Femur (tissue), 1 donor: ENCODE measurements at regions not wholly inside any gene's neighbourhood (a gene's known extent, or its start where the extent isn't known, plus 50 kb on each side); places are given as distances from the start of the nearest gene placed in this dataset.
"Not testable (repeated sequence)": the region's sequence is repeated elsewhere in the genome, so short reads cannot be mapped to it uniquely, and the experiment has no call there.

Experiments used
- DNase-seq: peaks from one replicate; pipeline ENCODE4 v3.0.0-alpha.2; 2017

DNA sequence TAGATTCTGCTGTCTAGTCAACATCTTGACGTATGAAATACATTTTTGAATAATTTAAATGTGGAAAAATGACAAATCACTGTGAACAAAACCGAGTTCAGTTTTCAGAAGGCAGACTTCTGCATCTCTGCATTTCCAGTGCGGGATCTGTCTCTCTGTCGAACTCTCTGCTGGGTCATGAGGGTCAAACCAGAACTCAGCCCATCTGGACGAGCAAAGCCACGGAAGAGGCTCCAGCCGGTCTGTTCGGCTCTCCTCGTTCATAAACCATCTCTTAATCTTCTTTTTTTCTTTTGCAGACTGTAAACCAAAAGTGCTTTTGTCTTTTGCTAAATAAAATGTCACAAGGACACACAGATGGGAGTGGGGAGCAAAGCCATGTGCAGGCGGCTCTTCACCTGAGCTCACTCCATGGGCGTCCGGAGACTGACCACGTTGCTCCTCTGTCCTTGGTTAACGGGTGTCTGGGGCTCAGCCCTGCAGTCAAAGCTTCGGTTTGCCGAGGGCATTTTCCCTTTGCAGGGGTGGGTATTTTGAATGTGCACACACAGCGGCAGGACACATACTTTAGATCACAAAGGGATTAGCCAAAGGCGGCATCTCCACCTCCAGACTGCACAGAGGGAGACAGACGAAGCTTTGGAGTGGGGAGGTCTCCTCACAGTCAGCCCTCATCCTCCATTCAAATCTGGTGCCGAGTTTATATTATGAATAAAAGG lies 737.9 kb upstream of the SALL3 start:
- no peak for DNase-seq

DNA sequence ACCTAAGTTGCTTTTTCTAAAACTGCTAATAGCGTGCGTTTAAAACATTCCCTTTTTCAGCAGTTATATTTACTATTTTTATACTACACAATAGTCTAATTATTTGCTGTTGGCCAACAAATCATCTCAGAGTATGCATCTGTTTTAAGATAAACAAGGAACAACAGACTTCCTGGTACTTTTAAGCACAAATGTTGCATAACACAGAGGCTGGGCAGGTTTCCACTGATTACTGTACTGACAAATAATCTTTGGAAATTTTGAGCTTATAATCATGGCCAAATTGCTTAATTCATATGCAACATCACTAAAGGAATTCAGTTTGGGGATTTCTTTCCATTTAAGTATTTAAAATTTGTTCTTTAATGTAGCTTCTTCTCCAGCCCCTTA lies 737.4 kb upstream of the SALL3 start:
- DNase-seq = no peak

GRCh38 chr18:78242806-78243205 lies 736.8 kb upstream of the SALL3 start:
- no peak for DNase-seq

- no peak for DNase-seq
These were observed 734.8 kb upstream of the SALL3 start for GRCh38 chr18:78244779-78245178.

DNA sequence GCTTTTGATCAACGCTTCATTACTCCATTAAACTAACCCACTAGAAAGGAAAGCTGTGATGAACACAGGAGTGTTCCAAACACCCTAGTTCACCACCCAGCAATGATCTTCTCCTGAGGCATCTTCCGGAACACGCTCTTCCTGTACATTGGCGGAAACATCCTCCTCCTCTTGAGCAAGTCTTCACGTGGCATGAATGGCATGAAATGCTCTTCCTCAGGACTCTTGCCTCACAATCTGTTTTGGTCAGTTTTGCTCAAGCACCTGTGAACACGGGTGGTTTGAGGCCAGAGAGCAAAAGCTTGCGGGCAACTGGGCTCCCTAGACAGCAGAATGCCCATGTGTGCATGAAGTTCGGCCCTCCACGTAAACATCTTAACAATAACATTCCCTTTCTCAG lies 734.2 kb upstream of the SALL3 start:
- DNase-seq = no peak

DNA sequence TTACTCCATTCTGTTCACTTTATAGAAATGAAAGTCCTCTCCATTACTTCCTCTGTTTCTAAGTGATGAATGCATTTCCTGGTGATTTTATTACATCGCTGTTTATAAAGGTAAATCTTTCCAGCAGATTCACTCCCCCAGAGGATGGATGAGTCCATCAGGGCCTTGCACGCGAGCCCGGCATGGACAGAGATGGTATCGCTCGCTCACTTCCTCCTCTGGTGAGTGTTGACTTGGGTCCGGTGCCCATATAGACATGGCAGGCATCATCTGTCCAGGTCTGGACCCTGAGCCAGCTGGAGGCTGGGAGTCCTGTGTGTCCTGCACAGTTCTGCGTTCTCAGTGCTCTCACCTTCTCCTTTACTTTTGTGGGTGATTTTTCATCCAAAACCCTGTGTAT lies 733.6 kb upstream of the SALL3 start:
- DNase-seq = no peak

DNA sequence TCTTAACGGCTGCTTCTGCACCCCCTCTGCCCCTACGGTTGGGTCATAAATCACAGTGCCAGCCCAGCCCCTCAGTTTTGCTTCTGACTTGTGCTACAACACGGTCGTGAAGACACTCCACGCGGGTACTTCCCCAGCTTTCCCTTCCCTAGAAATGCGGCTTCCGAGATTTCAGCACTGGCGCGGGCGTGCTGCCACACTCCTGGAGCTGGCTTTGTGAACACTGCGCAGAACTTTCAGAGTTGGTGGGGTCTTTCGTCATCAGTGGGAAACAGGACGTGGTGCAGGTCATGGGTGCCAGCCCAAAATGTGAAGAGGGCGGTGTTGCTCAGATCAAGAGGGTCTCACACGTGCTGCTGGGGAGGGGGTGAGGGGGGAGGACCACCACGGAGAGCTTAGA lies 733.0 kb upstream of the SALL3 start:
- DNase-seq = no peak

GRCh38 chr18:78247615-78248289 lies 731.9 kb upstream of the SALL3 start:
- DNase-seq = no peak

- no peak for DNase-seq
These were observed 724.6 kb upstream of the SALL3 start for GRCh38 chr18:78255013-78255412.

DNA sequence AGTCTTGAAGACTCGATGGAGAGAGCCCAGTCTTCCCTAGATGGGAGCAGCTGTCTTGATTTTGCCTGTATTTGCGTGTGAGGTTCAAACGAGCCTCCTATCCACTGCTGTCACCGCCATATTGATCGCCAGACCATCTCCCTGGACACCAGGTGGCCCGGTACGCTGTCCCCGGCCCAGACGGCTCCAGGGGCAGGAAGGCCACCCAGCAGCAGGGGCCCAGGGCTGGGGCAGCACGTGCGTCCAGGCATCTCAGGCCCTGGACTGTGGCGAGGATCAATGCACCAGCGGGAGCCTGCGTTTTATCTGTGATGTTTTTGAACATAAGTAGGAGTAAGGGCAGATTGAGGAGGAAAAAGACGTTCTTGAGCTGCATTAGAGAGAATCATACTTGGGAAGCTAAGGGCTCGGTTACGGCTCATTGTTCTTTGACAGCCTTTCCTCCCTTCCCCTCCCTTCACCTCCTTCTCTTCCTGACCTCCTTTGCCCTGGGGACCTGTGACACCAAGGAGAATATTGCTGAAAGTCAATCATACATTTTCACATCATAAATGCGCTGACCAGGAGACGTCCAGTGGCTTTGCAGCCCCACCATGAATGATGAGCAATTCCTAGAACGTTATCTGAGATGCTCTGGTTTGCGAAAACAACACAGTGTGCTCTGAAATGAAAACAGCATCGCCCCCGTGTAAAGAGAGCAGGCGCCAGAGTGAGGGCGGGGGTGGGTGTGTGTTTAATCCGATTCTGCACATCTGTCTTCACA lies 711.2 kb upstream of the SALL3 start:
- DNase-seq = no peak

DNA sequence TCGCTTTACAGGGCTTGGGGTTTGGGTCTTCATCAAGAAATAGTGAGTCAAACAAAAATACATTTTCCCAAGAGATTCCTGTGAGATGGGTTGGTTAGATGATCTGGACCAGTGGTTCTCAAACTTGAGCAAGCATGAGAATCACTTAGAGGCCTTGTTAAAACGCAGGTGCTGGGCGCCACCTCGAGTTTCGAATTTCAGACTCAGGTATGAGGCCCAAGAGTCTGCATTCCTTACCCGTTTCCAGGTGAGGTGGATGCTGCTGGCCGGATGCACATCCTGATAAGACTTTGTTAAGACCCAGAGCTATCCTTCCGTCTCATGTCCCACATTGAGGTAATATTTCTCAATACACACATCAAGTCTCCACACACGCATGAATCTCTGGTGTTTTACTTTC lies 707.8 kb upstream of the SALL3 start:
- DNase-seq = no peak

DNA sequence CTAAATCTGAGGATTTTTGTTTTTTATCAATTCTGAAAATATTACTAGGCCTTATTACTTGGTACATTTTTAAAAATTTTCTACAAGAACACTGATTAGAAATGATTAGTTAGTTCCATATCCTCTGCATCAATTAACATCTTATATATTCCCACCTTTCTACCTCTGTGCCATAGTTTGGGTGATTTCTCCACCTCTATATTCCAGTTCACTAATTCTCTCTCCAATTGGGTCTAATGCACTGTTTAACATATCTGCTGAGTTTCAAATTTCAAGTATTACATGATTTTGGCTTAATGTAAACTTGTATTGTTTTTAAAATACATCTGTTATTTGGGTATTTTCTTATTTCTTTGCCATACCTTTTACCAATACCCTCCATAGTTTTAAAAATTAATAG lies 705.7 kb upstream of the SALL3 start:
- DNase-seq = no peak

- DNase-seq = not testable (repeated sequence)
These were observed 696.2 kb upstream of the SALL3 start for GRCh38 chr18:78283425-78283824.

DNA sequence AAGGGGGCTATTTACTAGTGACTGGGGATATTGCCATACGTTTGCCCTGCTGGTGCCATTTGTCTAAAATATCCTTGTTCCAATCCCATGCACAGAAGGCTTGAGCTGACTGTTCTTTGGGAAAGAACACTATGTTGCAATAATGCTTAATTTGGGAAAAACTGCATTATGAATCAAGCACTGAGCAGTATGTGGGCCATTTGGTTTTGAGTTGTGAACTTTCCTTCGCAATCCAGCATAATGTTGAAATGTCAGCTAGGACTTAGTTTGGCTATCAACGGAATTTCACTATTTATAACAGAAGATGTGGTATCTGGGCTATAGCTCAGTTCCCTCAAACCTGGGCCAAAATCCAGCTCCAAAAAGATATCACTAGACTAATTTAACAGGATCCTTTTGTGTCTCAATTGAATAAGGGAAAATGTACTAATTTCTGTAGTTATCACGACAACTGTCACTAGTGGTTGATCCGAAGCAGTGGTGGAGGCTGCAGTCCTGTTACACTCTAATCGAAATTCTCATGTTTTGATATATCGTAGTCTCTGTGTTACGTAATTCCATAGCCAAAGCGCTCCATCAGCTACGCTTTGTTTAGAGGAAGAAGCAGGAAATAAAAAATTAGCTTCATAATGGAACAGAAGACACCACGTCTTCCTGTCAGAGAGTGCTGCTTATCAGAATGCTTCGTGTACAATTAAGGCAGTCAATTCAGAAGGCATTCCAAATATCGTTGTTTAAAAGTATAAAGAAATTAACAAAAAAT lies 686.8 kb upstream of the SALL3 start:
- no peak for DNase-seq

DNA sequence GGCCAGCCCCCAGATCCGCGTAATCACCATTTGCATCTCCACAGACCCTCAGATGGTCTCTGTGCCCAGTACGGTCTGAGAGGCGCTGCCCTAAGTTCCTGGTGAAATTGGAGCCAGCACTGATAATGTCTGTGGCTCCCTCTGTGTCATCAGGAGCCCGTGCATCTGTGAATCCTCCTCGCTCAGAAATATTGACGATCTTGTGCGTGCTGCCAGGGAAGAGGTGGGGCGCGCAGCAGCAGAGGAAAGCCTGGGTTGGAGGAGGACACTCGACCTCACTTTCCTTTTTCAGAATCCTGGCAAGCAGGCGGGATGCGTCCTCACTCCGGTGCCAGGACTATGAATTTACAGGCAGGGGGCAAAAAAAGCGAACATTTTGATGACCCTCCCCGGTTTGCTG lies 686.1 kb upstream of the SALL3 start:
- DNase-seq = no peak

DNA sequence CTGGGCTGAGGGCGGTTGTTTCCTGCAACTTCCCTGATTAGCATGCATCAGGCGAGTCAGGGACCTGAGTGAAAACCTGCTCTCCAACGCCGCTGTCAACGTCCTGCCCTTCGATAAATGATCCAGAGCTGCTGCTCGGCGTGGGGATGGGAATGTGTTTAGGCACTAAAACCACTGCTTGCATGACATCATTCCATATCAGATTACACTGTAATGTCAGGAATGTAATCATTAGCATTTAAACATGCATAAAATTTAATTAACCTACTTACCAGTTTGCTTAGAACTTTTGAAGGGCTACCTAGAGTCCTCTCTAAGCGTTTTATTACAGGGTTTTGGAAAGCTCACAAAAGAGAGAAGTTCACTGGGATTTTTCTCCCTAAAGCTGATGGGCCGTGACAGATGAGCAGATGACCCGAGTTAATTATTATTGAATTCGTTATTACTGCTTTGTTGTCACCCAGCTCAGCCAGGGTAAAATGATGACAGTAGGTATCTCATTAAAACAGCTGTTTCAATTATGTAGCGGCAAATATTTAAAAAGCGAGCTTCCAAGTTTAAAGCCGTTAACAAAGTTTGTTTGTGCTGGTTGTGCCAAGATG lies 685.6 kb upstream of the SALL3 start:
- no peak for DNase-seq

GRCh38 chr18:78295262-78295661 lies 684.4 kb upstream of the SALL3 start:
- DNase-seq = no peak

- no peak for DNase-seq
These were observed 683.5 kb upstream of the SALL3 start for GRCh38 chr18:78296166-78296565.

DNA sequence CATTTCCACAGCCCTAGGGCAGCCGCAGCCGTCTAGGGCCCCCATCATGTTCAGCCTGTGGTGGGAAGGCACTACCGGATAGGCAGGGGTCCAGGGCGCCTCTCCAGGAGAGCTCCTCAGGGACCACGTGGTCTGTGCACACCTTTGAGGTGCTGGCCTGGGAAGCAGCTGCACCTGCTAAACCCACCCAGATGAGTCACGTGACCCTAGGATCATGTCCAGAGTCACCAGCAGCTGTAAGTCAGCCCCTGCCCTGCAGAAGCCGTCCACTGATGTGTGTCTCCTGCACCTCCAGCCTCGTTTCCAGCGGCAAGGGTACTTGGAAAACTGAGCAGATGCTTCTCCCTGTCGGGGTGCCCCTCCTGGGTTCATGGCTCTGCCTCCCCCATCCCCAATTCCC lies 682.6 kb upstream of the SALL3 start:
- DNase-seq = no peak

- DNase-seq = no peak
These were observed 676.0 kb upstream of the SALL3 start for GRCh38 chr18:78303519-78304191.

- no peak for DNase-seq
These were observed 675.1 kb upstream of the SALL3 start for GRCh38 chr18:78304192-78305164.
